ENCODE measurements at regions not wholly inside any gene's neighbourhood (a gene's known extent, or its start where the extent isn't known, plus 50 kb on each side); places are given as distances from the start of the nearest gene placed in this dataset.

- TF ChIP-seq CTCF (IDR thresholded peaks at IDR 0.05), result no peak
- TF ChIP-seq POLR2A (IDR thresholded peaks at IDR 0.05; ENCODE audit: low read depth), result no peak
- no peak for TF ChIP-seq EP300 (IDR thresholded peaks at IDR 0.05)
- TF ChIP-seq POLR2AphosphoS5 (IDR thresholded peaks at IDR 0.05), result no peak
Observed at GRCh38 chr12:124452576-124453331, 114.7 kb downstream of the NCOR2 start.
